Vagina (tissue), 2 donors: ENCODE measurements at regions not wholly inside any gene's neighbourhood (a gene's known extent, or its start where the extent isn't known, plus 50 kb on each side); places are given as distances from the start of the nearest gene placed in this dataset.

ENCODE experiments used
- CTCF ChIP-seq, 3 experiments: fragments of 450-650 bp in 2 of 3; fragments of 200-600 bp in 1 of 3; sonication (generic) in 1 of 3; IDR thresholded peaks; one replicate each; pipeline ENCODE4 v1.5.1; 2017 to 2019; ENCODE audit warnings: antibody characterized with exemption in 3 of 3, mild to moderate bottlenecking in 2 of 3, moderate library complexity in 2 of 3
- POLR2A ChIP-seq, 2 donors: fragments of 450-650 bp; IDR thresholded peaks; one replicate each; pipeline ENCODE4 v1.6.1; 2017; ENCODE audit warnings: antibody characterized with exemption in 2 of 2, mild to moderate bottlenecking in 2 of 2, moderate library complexity in 2 of 2
- POLR2AphosphoS5 ChIP-seq, 2 donors: sonication (generic); formaldehyde crosslinking; IDR thresholded peaks; one replicate each; pipeline ENCODE4 v1.9.0; 2017; ENCODE audit warnings: antibody characterized with exemption in 2 of 2, mild to moderate bottlenecking in 2 of 2, low read depth in 1 of 2; ENCODE audit not compliant: insufficient read depth in 1 of 2

DNA sequence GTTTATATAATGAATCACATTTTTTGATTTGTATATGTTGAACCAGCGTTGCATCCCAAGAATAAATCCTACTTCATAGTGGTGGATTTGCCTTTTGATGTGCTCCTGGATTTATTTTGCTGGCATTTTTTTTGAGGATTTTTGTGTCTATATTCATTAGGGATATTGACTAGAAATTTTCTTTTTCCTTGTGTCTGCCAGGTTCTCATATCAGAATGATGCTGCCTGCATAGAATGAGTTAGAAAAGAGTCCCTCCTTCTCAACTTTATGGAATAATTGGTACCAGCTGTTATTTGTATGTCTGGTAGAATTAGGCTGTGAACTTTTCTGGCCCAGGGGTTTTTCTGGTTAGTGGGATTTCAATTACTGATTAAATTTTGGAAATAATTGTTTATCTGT is 457.4 kb upstream of the DSEL start:
- TF ChIP-seq CTCF (IDR thresholded peaks at IDR 0.05) (no peak), POLR2A (IDR thresholded peaks at IDR 0.05) (no peak), POLR2AphosphoS5 (IDR thresholded peaks at IDR 0.05; ENCODE audit: insufficient read depth in 1 of 2, low read depth in 1 of 2) (no peak)
